ENCODE measurements at regions not wholly inside any gene's neighbourhood (a gene's known extent, or its start where the extent isn't known, plus 50 kb on each side); places are given as distances from the start of the nearest gene placed in this dataset.

- TF ChIP-seq CTCF (conservative IDR thresholded peaks at IDR 0.05; ENCODE audit: low read depth, low read length): no peak
- DNase-seq (ENCODE audit: low read depth): peak; percentile 68
- no peak overlapping the region for H3K4me3 ChIP-seq (ENCODE audit: low read depth, low read length)
These were observed 157.3 kb downstream of the WNT5A start for GRCh38 chr3:55329849-55330248.

- TF ChIP-seq CTCF (conservative IDR thresholded peaks at IDR 0.05; ENCODE audit: low read depth, low read length): no peak
- no peak for DNase-seq (ENCODE audit: low read depth)
- no peak overlapping the region for H3K4me3 ChIP-seq (ENCODE audit: low read depth, low read length)
These were observed 159.8 kb downstream of the WNT5A start for GRCh38 chr3:55327131-55327920.

- DNase-seq (ENCODE audit: low read depth): no peak
- no peak overlapping the region for H3K4me3 ChIP-seq (ENCODE audit: low read depth, low read length)
- TF ChIP-seq CTCF (conservative IDR thresholded peaks at IDR 0.05; ENCODE audit: low read depth, low read length): no peak
These were observed 164.5 kb downstream of the WNT5A start for GRCh38 chr3:55322638-55323037.

GRCh38 chr3:55320928-55321327 is 166.2 kb downstream of the WNT5A start:
- H3K4me3 ChIP-seq (ENCODE audit: low read depth, low read length): no peak overlapping the region
- TF ChIP-seq CTCF (conservative IDR thresholded peaks at IDR 0.05; ENCODE audit: low read depth, low read length): no peak
- DNase-seq (ENCODE audit: low read depth): no peak

- TF ChIP-seq CTCF (conservative IDR thresholded peaks at IDR 0.05; ENCODE audit: low read depth, low read length): no peak
These were observed 171.7 kb downstream of the WNT5A start for GRCh38 chr3:55315396-55315795.

GRCh38 chr3:55313666-55314065 is 173.4 kb downstream of the WNT5A start:
- DNase-seq (ENCODE audit: low read depth): no peak
- TF ChIP-seq CTCF (conservative IDR thresholded peaks at IDR 0.05; ENCODE audit: low read depth, low read length): no peak
- H3K4me3 ChIP-seq (ENCODE audit: low read depth, low read length): no peak overlapping the region

More at GRCh38 chr3:55315396-55315795, 171.7 kb downstream of the WNT5A start:
- no peak for DNase-seq (ENCODE audit: low read depth)
- H3K4me3 ChIP-seq (ENCODE audit: low read depth, low read length): no peak overlapping the region

GRCh38 chr3:55309336-55309735 is 177.8 kb downstream of the WNT5A start:
- no peak for TF ChIP-seq CTCF (conservative IDR thresholded peaks at IDR 0.05; ENCODE audit: low read depth, low read length)
- DNase-seq (ENCODE audit: low read depth): peak; percentile 38
- no peak overlapping the region for H3K4me3 ChIP-seq (ENCODE audit: low read depth, low read length)
